ENCODE measurements at regions not wholly inside any gene's neighbourhood (a gene's known extent, or its start where the extent isn't known, plus 50 kb on each side); places are given as distances from the start of the nearest gene placed in this dataset.

GRCh38 chr11:50214376-50214775 is 181.7 kb downstream of the OR4C45 start (continued):
- no peak for TF ChIP-seq REST (IDR thresholded peaks at IDR 0.05; ENCODE audit: unreplicated experiment)
- no peak for TF ChIP-seq STAT1 (IDR thresholded peaks at IDR 0.05; ENCODE audit: unreplicated experiment)
- no peak for TF ChIP-seq CREB1 (CRISPR knock-in tag; IDR thresholded peaks at IDR 0.05; ENCODE audit: low read depth)
- no peak for TF ChIP-seq NANOG (IDR thresholded peaks at IDR 0.05; ENCODE audit: borderline replicate concordance)

- no peaks in the 10 kb centered on the region for H3K27me3 ChIP-seq (ENCODE audit: insufficient read depth)
- no peaks in the 10 kb centered on the region for H3K36me3 ChIP-seq (ENCODE audit: insufficient read depth)
- DNase-seq (ENCODE audit: low spot score) (no peak), ATAC-seq (no peak)
- no peak overlapping the region for H3K27ac ChIP-seq (ENCODE audit: low read depth)
- H3F3A ChIP-seq (replicated peaks; ENCODE audit: low read depth), result no peaks in the 10 kb centered on the region
- H3K27me3 Mint-ChIP-seq (ENCODE audit: insufficient read depth, low read depth, poor library complexity), result no peaks in the 10 kb centered on the region
- H3K9me2 ChIP-seq (ENCODE audit: insufficient read depth), result no peaks in the 10 kb centered on the region
- no peaks in the 10 kb centered on the region for H4K20me1 ChIP-seq (replicated peaks; ENCODE audit: insufficient read depth)
- H3K4me3 Mint-ChIP-seq, result no peak overlapping the region
- H3K4me1 Mint-ChIP-seq, result no peaks in the 10 kb centered on the region
- H3K4me3 ChIP-seq, result no peak overlapping the region
- H3K4me1 ChIP-seq (ENCODE audit: insufficient read depth), result no peaks in the 10 kb centered on the region
- H3K9me3 Mint-ChIP-seq, result peaks cover 77% of the 10 kb centered on the region
- no peaks in the 10 kb centered on the region for H3K79me2 ChIP-seq (replicated peaks; ENCODE audit: insufficient read depth)
- no peak overlapping the region for H3K4me2 ChIP-seq
- no peak overlapping the region for H2AFZ ChIP-seq
- no peak overlapping the region for H3K27ac Mint-ChIP-seq
- peaks cover 8% of the 10 kb centered on the region; the same call in 2 of the 3 replicates for H3K36me3 Mint-ChIP-seq (ENCODE audit: low read depth)
- no peak for TF ChIP-seq CTCF (conservative IDR thresholded peaks at IDR 0.05; ENCODE audit: low read depth in 2 of 2)
- no peak for TF ChIP-seq ZNF114 (CRISPR knock-in tag; IDR thresholded peaks at IDR 0.05)
- TF ChIP-seq STAT1 (IDR thresholded peaks at IDR 0.05; ENCODE audit: unreplicated experiment), result no peak
- TF ChIP-seq ETS1 (IDR thresholded peaks at IDR 0.05), result no peak
- no peak for TF ChIP-seq EZH2 (IDR thresholded peaks at IDR 0.05; ENCODE audit: low read depth, unreplicated experiment)
- no peak for TF ChIP-seq NANOG (IDR thresholded peaks at IDR 0.05; ENCODE audit: borderline replicate concordance)
- TF ChIP-seq JUNB (IDR thresholded peaks at IDR 0.05; ENCODE audit: unreplicated experiment), result no peak
- no peak for TF ChIP-seq POLR2AphosphoS5 (IDR thresholded peaks at IDR 0.05; ENCODE audit: low read depth)
- TF ChIP-seq REST (IDR thresholded peaks at IDR 0.05; ENCODE audit: unreplicated experiment), result no peak
These were observed 188.0 kb downstream of the OR4C45 start for GRCh38 chr11:50220651-50221050.

Measured in GM23338 (cell line).